ENCODE measurements at regions not wholly inside any gene's neighbourhood (a gene's known extent, or its start where the extent isn't known, plus 50 kb on each side); places are given as distances from the start of the nearest gene placed in this dataset.
A peak's percentile ranks its signal among the peaks of the same experiment; 100 is the strongest.

DNA sequence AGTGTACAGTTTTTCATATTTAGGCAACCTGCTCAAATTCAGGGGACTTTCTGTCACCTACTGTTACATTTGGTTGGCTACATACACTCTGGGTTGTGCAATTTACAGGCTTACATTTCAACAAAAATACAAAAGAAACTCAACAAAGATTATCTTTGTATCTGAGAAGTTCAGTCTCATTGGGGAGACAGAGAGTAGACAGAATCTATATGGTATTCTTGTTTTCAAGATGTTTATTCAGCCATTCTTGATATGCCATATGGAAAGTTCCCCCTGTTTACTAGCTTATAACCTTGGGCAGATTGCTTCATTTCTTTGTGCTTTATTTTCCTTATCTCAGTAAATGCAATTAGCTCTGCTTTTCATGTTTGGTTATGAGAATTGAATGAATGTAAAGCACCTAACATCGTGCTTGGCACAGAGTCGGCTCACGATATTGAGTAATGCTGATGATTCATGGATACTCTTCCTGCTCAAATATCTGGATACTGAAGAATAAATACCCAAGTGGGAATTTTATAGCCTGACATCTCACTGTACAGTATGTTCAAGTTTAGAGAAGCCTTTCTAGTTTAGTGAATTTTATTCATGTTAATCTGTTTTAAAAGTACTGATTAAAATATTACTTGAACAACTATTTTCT is 96.5 kb upstream of the PACRGL start:
- BruUV-seq (replicated peaks) = no TSS peak
- Mint-ChIP-seq H3K4me3 (ENCODE audit: unreplicated experiment) (no peak overlapping the region), H3K27me3 (ENCODE audit: insufficient read depth, unreplicated experiment) (no peaks in the 10 kb centered on the region), H3K9me3 (ENCODE audit: unreplicated experiment) (no peaks in the 10 kb centered on the region), H3K27ac (ENCODE audit: low read depth, unreplicated experiment) (peak overlapping the region; percentile 40), H3K36me3 (ENCODE audit: insufficient read depth, unreplicated experiment) (no peaks in the 10 kb centered on the region), H3K4me1 (ENCODE audit: insufficient read depth, unreplicated experiment) (no peaks in the 10 kb centered on the region)
- POLR2A ChIA-PET = interaction anchor here (0.8 kb wide), 1 partner anchor 21 kb away, joined by 4 read pairs; no protein-coding TSS in a partner anchor
- DNase-seq (ENCODE audit: unreplicated experiment) = peak; percentile 85
- intact Hi-C loops (cut with micrococcal nuclease) = no loop called here
- TF ChIP-seq, protein P1, sequence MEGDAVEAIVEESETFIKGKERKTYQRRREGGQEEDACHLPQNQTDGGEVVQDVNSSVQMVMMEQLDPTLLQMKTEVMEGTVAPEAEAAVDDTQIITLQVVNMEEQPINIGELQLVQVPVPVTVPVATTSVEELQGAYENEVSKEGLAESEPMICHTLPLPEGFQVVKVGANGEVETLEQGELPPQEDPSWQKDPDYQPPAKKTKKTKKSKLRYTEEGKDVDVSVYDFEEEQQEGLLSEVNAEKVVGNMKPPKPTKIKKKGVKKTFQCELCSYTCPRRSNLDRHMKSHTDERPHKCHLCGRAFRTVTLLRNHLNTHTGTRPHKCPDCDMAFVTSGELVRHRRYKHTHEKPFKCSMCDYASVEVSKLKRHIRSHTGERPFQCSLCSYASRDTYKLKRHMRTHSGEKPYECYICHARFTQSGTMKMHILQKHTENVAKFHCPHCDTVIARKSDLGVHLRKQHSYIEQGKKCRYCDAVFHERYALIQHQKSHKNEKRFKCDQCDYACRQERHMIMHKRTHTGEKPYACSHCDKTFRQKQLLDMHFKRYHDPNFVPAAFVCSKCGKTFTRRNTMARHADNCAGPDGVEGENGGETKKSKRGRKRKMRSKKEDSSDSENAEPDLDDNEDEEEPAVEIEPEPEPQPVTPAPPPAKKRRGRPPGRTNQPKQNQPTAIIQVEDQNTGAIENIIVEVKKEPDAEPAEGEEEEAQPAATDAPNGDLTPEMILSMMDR (IDR thresholded peaks at IDR 0.05; ENCODE audit: unreplicated experiment) = no peak
- CTCF ChIA-PET = interaction anchor here (1.0 to 1.1 kb wide), 2 partner anchors 19 to 82 kb away, joined by 3 to 4 read pairs; no protein-coding TSS in a partner anchor

DNA sequence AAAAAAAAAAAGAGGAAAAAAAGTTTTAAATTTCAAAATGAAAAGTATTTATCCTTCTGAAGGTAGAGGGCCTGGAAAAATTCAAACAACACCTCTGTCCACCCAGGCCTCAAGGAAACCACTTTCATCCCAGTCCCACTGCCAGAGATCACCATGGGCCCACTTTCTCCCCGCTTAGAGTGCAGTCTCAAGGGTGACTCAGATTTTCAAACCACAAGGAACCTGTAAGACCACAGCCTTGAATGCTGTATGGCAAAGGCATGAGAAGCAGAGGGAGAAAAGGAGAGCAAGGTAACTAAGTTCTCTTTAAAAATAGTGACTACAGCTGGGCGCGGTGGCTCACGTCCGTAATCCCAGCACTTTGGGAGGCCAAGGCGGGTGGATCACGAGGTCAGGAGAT is 87.9 kb upstream of the PACRGL start:
- H3K36me3 Mint-ChIP-seq (ENCODE audit: insufficient read depth, unreplicated experiment) = peaks cover 4% of the 10 kb centered on the region
- H3K9me3 Mint-ChIP-seq (ENCODE audit: unreplicated experiment) = no peaks in the 10 kb centered on the region
- ChIA-PET CTCF (interaction anchor here (0.7 kb wide), 1 partner anchor 87 kb away, joined by 3 read pairs; no protein-coding TSS in a partner anchor), POLR2A (no interaction called here)
- H3K4me1 Mint-ChIP-seq (ENCODE audit: insufficient read depth, unreplicated experiment) = peaks cover 20% of the 10 kb centered on the region
- BruUV-seq (replicated peaks) = no TSS peak
- H3K27me3 Mint-ChIP-seq (ENCODE audit: insufficient read depth, unreplicated experiment) = no peaks in the 10 kb centered on the region
- DNase-seq (ENCODE audit: unreplicated experiment) = no peak
- TF ChIP-seq, protein P1 (IDR thresholded peaks at IDR 0.05; ENCODE audit: unreplicated experiment) = no peak
- no peak overlapping the region for H3K27ac Mint-ChIP-seq (ENCODE audit: low read depth, unreplicated experiment)
- intact Hi-C loops (cut with micrococcal nuclease) = no loop called here
- no peak overlapping the region for H3K4me3 Mint-ChIP-seq (ENCODE audit: unreplicated experiment)

DNA sequence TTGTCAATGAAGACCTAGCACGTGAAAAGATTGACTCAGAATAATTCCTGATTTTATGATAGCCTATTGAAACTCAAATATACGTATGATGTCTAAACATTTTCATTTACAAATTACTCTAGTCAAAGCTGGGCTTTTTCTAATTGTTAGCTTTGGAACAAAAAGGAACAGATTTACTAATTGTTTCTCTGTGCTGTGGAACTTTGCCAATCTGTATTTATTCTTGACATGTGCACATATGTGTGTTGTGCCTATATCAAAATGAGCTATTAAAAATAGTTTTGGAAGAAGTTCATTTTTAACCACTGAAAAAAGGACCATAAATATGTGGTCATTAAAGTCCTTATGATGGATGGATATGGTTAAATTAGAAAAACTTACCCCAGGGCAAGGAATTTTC is 85.4 kb upstream of the PACRGL start:
- BruUV-seq (replicated peaks) = no TSS peak
- Mint-ChIP-seq H3K27ac (ENCODE audit: low read depth, unreplicated experiment) (no peak overlapping the region), H3K9me3 (ENCODE audit: unreplicated experiment) (no peaks in the 10 kb centered on the region), H3K36me3 (ENCODE audit: insufficient read depth, unreplicated experiment) (peaks cover 7% of the 10 kb centered on the region), H3K27me3 (ENCODE audit: insufficient read depth, unreplicated experiment) (no peaks in the 10 kb centered on the region), H3K4me1 (ENCODE audit: insufficient read depth, unreplicated experiment) (peaks cover 21% of the 10 kb centered on the region), H3K4me3 (ENCODE audit: unreplicated experiment) (no peak overlapping the region)
- intact Hi-C loops (cut with micrococcal nuclease) = no loop called here
- TF ChIP-seq, protein P1 (IDR thresholded peaks at IDR 0.05; ENCODE audit: unreplicated experiment) = no peak
- CTCF ChIA-PET = interaction anchor here (0.6 to 1.1 kb wide), 4 partner anchors 9 to 194 kb away, joined by 3 to 4 read pairs (median 3); no protein-coding TSS in a partner anchor
- no peak for DNase-seq (ENCODE audit: unreplicated experiment)
- POLR2A ChIA-PET = interaction anchor here (0.5 to 0.8 kb wide), 3 partner anchors 9 to 233 kb away, joined by 3 read pairs; no protein-coding TSS in a partner anchor

DNA sequence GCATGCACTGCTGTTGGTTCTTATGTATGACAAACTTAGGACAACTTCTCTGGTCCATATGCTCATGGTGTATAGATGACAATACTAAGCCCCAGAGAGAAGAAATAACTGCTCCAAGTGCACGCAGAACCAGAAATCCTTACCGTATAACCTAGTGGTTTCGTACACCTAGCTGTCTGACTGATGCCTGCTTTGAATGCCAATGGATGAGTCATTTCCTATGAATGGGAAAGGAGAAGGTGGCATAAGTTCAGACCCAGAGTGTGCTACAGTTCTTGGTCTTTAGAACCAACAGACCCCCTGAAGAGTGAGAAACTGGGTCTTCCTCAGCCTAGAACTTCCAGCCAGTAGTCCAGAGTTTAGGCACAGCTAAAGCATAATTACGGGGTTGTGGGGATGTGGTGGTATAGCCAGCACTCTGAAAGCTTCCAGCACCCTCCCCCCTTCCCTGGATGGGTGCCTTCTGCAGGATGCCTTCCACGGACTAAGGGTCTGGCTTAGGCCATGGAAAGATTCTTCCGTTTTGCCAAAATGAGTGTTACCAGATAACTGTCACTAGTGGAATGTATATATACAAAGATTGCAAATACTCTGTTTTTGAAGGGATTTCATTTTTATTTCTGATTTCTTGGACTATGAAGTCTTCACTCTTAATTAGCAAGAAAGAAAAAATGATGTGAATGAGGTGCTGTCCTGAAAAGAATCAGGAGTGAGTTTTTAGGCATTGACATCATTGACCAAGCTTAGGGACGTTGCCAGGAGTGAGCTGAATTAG is 84.6 kb upstream of the PACRGL start:
- no TSS peak for BruUV-seq (replicated peaks)
- no peaks in the 10 kb centered on the region for H3K27me3 Mint-ChIP-seq (ENCODE audit: insufficient read depth, unreplicated experiment)
- peaks cover 21% of the 10 kb centered on the region for H3K4me1 Mint-ChIP-seq (ENCODE audit: insufficient read depth, unreplicated experiment)
- peak; percentile 75 for DNase-seq (ENCODE audit: unreplicated experiment)
- H3K4me3 Mint-ChIP-seq (ENCODE audit: unreplicated experiment) = no peak overlapping the region
- intact Hi-C loops (cut with micrococcal nuclease) = no loop called here
- TF ChIP-seq, protein P1 (IDR thresholded peaks at IDR 0.05; ENCODE audit: unreplicated experiment) = no peak
- POLR2A ChIA-PET = interaction anchor here (0.5 to 1.0 kb wide), 2 partner anchors 10 to 234 kb away, joined by 3 read pairs; no protein-coding TSS in a partner anchor
- CTCF ChIA-PET = interaction anchor here (0.5 to 1.1 kb wide), 6 partner anchors 9 to 1729 kb away, joined by 3 to 5 read pairs (median 3); no protein-coding TSS in a partner anchor
- peaks cover 7% of the 10 kb centered on the region for H3K36me3 Mint-ChIP-seq (ENCODE audit: insufficient read depth, unreplicated experiment)
- H3K9me3 Mint-ChIP-seq (ENCODE audit: unreplicated experiment) = no peaks in the 10 kb centered on the region
- H3K27ac Mint-ChIP-seq (ENCODE audit: low read depth, unreplicated experiment) = no peak overlapping the region
